HG03571 (cell line): ENCODE measurements at regions not wholly inside any gene's neighbourhood (a gene's known extent, or its start where the extent isn't known, plus 50 kb on each side); places are given as distances from the start of the nearest gene placed in this dataset.

ENCODE experiments used
- ATAC-seq: cut with Tn5 transposase; IDR thresholded peaks from one replicate; pipeline ENCODE4 v1.9.1; 2021; ENCODE audit not compliant: unreplicated experiment

- no peak for ATAC-seq
Measured at GRCh38 chr7:21077602-21078001, 290.9 kb upstream of the SP8 start.

- no peak for ATAC-seq
Measured at GRCh38 chr7:21084286-21084685, 297.6 kb upstream of the SP8 start.

- no peak for ATAC-seq
Measured at GRCh38 chr7:21086688-21087087, 300.0 kb upstream of the SP8 start.

- no peak for ATAC-seq
Measured at GRCh38 chr7:21089653-21090052, 303.0 kb upstream of the SP8 start.

GRCh38 chr7:21092766-21093702 lies 306.3 kb upstream of the SP8 start:
- ATAC-seq, result no peak

- no peak for ATAC-seq
Measured at GRCh38 chr7:21094589-21094988, 307.9 kb upstream of the SP8 start.

- ATAC-seq, result no peak
Measured at GRCh38 chr7:21099432-21099831, 312.7 kb upstream of the SP8 start.

- no peak for ATAC-seq
Measured at GRCh38 chr7:21099955-21100354, 313.3 kb upstream of the SP8 start.

GRCh38 chr7:21101541-21101940 lies 314.9 kb upstream of the SP8 start:
- ATAC-seq, result no peak

GRCh38 chr7:21103426-21104123 lies 316.9 kb upstream of the SP8 start:
- ATAC-seq, result no peak

- ATAC-seq, result no peak
Measured at GRCh38 chr7:21104124-21104500, 317.4 kb upstream of the SP8 start.

GRCh38 chr7:21106296-21106732 lies 319.6 kb upstream of the SP8 start:
- no peak for ATAC-seq

GRCh38 chr7:21107101-21107500 lies 320.4 kb upstream of the SP8 start:
- ATAC-seq, result no peak

- ATAC-seq, result no peak
Measured at GRCh38 chr7:21108182-21108581, 319.7 kb upstream of the SP4 start.

GRCh38 chr7:21113609-21114415 lies 314.1 kb upstream of the SP4 start:
- no peak for ATAC-seq

GRCh38 chr7:21123586-21123985 lies 304.3 kb upstream of the SP4 start:
- no peak for ATAC-seq

GRCh38 chr7:21125297-21125696 lies 302.6 kb upstream of the SP4 start:
- ATAC-seq, result no peak

GRCh38 chr7:21128062-21128817 lies 299.6 kb upstream of the SP4 start:
- ATAC-seq, result no peak

- no peak for ATAC-seq
Measured at GRCh38 chr7:21131897-21132296, 296.0 kb upstream of the SP4 start.

- ATAC-seq, result no peak
Measured at GRCh38 chr7:21134631-21135030, 293.3 kb upstream of the SP4 start.

- ATAC-seq, result no peak
Measured at GRCh38 chr7:21135437-21135836, 292.4 kb upstream of the SP4 start.
